NOMO-1 (cell line): ENCODE measurements at regions not wholly inside any gene's neighbourhood (a gene's known extent, or its start where the extent isn't known, plus 50 kb on each side); places are given as distances from the start of the nearest gene placed in this dataset.

Experiments
- DNase-seq, 2 experiments: peaks; one replicate each; lab custom pipeline; 2025; ENCODE audit not compliant: unreplicated experiment in 2 of 2; lab: John Stamatoyannopoulos, UW

GRCh38 chr7:130987092-130987491, 253.1 kb upstream of the KLF14 start:
- DNase-seq: no peak

- no peak for DNase-seq
Measured at GRCh38 chr7:130988443-130988842, 254.4 kb upstream of the KLF14 start.

GRCh38 chr7:130989101-130989795, 255.2 kb upstream of the KLF14 start:
- DNase-seq: no peak

GRCh38 chr7:130990178-130990832, 256.3 kb upstream of the KLF14 start:
- DNase-seq: no peak

GRCh38 chr7:130993671-130994365, 259.8 kb upstream of the KLF14 start:
- DNase-seq: no peak

DNA sequence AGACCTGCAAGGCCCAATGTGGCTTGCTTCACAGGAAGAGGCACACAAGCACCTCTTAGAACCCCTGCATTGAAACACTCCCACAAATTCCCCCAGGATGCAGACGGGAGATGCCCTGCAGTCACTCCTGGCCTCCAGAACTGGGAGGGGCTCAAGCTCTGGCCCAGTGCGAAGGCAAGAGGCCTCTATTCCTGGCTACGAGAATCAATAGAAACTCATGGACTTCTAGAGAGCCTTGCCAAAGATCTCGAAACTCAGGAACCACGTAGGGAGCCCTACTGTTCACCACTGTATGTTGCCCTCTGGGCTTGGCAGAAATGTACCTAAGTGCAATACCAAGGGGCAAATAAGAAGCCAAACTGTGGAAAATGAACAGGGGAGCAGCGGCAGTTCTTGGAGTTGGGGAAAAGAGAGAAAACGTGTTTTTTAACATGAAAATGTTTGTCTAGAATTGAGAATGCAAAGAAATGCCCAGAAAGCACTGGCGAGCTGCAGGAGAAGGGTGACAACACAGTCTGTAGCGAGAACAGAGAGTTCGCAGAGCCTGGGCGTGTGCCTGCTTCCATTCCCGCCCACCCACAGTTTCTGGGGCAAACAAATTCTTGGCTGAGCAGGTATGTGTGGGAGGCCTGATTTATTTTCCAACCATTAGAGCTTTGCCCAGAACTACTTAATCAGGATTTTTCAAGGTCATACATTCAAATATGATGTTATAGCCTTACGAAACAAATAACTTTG, 260.5 kb upstream of the KLF14 start:
- DNase-seq: no peak

DNA sequence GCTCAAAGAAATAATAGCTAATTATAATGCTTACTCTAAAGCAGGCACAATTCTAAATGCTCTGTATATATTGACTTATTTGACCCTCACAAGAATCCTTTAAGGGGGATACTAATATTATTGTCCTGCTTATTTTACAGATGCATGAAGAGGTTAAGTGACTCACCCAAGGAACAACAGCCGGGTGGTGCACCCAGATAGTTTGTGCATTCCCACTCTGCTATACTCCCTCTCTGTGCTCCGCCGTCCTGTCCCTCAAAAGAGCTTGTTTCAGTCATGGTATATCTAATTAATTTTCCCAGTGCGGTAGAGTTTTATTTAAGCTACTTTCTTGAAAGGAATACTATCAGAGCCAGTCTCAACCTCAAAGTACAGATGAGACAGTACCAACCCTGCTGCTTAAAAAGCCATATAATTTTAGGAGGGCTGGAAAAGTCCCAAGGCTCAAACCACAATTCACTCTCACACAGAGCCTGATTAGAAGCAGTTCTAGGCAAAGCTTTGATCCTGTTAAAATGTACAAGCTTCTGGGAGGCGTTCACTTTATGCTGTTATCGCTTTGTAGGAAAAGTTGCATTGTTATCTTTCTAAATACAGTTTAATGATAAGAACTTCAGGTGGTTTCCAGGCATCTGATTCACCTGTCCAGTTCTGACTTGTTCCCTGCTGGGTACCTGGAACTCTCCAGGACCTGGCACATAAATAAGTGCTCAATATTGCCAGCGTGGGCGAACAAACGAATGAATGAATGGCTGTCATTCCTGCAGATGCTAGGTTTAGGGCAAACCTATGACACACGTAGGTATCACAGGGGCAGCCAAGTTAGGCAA, 261.5 kb upstream of the KLF14 start:
- no peak for DNase-seq

DNA sequence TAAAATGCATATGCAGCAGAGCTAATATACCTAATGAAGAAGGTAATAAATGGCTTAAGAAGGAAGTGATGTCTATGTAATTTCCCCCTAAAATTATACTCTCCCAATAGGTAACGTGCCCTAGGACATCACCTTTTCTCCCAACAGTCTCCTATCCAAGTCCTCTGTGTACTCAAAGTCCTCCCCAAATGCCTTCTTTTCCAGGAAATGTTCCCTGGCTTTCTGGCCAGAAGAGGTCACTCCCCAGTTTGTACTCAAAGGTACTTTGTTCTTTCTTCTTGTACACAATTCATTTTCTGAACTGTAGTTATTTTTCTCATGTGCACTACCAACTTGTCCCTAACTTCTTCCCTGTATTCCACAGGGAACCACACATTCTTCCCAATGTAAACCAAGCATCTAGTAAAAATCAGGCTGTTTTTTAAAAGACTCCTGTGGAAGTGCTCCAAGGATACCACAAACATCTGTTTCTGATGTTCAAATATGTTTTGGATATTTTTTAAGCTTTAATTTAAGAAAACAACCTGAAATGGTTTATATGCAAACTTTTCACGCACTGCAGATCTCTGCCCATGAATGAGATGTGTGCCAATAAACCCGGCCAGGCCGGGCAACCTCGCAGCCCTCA, 262.3 kb upstream of the KLF14 start:
- no peak for DNase-seq

GRCh38 chr7:130996833-130997231, 262.8 kb upstream of the KLF14 start:
- DNase-seq: no peak

- no peak for DNase-seq
Measured at GRCh38 chr7:130998993-130999602, 265.1 kb upstream of the KLF14 start.

GRCh38 chr7:130999926-131000325, 265.9 kb upstream of the KLF14 start:
- DNase-seq: no peak

DNA sequence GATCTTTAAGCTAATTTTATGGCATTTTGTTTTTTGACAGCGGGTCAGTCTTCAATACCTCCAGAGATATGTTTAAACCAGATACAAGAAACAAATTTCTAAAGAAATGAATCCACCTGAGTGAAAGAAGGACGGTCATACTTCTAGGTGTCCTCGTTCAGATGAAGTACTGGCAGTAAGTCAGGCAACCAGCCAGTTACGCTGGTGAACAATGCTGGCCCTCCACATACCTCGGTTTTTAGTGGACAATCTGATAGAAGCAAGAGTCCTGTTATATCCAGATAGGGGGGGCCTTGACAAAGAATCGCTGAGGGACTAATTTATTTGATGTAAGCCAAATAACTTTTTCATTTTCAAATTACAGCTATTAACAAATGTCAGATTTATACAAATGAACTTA, 266.4 kb upstream of the KLF14 start:
- no peak for DNase-seq

DNA sequence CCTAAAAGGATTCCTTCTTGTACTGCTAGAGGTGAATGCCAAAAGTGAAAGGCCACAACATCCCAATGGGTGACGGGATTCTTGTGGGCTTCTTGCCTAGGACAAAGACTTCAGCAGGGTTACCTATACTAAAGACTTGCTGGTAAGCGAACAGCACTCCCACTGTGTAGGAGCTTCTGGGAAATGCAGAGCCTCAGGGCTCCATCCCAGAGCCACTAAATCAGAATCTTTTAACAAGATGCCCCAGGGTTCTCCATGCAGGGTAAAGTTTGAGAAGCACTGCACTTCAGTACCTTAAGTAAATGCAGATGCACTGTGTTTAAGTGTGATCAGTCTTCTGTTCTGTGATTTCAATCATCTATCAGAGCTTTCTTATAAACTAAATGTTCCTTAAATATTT, 266.9 kb upstream of the KLF14 start:
- DNase-seq: no peak

- DNase-seq: no peak
Measured at GRCh38 chr7:131002600-131002999, 268.6 kb upstream of the KLF14 start.

DNA sequence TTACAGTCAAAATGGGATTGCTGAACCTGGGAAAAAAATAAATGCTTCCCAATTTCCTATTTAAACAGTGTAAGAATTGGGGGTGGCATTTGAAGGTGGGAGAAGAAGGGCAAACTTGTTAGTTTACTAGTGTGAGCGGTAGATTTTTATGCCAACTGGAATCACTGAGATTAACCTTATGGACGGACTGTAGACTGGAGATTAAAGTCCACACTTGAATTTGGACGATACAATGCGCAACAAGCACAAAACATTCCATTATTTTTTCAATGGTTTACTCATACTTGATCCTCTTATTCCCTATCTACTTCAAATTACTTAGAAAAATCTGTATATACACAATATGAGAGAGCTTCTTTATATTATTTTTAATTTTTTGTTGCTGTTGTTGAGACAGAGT, 269.6 kb upstream of the KLF14 start:
- no peak for DNase-seq

GRCh38 chr7:131004371-131004770, 270.4 kb upstream of the KLF14 start:
- peak in 1 of 2 experiments; percentile 43 for DNase-seq

- peak in 1 of 2 experiments; percentile 63 for DNase-seq
Measured at GRCh38 chr7:131007439-131008330, 273.7 kb upstream of the KLF14 start.

GRCh38 chr7:131008840-131009711, 275.1 kb upstream of the KLF14 start:
- DNase-seq: no peak
